A673 (cell line): ENCODE measurements at regions not wholly inside any gene's neighbourhood (a gene's known extent, or its start where the extent isn't known, plus 50 kb on each side); places are given as distances from the start of the nearest gene placed in this dataset.

Experiments
- EZH2 ChIP-seq: fragments of 200-600 bp; sonication (generic); IDR thresholded peaks from 2 replicates; pipeline ENCODE4 v1.6.1; 2017; ENCODE audit warnings: borderline replicate concordance, low read depth, mild to moderate bottlenecking, mixed read lengths, antibody characterized with exemption, low read length; ENCODE audit not compliant: poor library complexity, severe bottlenecking
- TF ChIP-seq, protein P1 (sequence below): fragments of 300-800, 200-600 bp; sonication (generic); conservative IDR thresholded peaks from 2 replicates; pipeline ENCODE4 v1.5.1; 2017; ENCODE audit warnings: low read depth, mild to moderate bottlenecking, antibody characterized with exemption, low read length, moderate library complexity, mixed read lengths

DNA sequence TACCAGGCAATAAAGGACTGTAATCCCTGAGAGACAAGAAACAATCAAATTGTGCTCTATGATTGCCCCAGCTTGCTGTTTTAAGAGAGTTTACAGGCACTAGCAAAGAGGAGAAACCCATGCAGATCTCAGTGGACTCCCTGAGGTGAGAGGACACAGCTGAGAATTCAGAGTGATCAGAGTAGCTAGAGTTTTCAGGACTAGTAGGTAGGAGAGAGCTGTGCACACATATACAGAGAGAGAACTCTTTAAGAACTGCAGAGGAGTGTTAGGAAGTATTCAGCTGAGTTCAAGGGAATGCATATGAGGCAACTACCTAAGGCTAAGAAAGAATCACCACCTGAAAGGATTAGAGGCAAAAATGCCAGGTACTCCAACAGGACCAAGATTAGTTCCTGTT lies 904.8 kb downstream of the CDH8 start:
- TF ChIP-seq, protein P1, sequence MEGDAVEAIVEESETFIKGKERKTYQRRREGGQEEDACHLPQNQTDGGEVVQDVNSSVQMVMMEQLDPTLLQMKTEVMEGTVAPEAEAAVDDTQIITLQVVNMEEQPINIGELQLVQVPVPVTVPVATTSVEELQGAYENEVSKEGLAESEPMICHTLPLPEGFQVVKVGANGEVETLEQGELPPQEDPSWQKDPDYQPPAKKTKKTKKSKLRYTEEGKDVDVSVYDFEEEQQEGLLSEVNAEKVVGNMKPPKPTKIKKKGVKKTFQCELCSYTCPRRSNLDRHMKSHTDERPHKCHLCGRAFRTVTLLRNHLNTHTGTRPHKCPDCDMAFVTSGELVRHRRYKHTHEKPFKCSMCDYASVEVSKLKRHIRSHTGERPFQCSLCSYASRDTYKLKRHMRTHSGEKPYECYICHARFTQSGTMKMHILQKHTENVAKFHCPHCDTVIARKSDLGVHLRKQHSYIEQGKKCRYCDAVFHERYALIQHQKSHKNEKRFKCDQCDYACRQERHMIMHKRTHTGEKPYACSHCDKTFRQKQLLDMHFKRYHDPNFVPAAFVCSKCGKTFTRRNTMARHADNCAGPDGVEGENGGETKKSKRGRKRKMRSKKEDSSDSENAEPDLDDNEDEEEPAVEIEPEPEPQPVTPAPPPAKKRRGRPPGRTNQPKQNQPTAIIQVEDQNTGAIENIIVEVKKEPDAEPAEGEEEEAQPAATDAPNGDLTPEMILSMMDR = no peak
- TF ChIP-seq EZH2 = no peak
